ENCODE measurements at regions not wholly inside any gene's neighbourhood (a gene's known extent, or its start where the extent isn't known, plus 50 kb on each side); places are given as distances from the start of the nearest gene placed in this dataset.

DNA sequence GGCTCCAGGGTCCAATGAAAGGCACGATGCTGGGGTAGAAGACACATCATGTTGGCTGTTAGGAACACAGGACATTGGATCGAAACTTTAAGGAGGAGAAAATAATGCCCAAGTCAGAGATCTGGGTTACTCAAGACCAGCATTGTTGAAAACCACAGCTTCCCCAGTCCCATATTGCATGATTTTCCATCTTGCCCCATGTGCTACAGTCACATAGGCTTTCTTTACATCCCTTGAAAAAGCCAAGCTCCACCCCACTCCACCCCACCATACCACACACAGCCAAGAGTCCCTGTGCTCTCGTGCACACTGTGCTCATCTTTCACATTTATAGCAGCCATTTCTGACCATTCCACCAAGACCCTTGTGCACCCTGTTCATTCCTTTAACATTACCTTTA is 636.2 kb downstream of the DIAPH3 start:
- ChIA-PET POLR2A (no interaction called here), CTCF (interaction anchor here (0.8 kb wide), 1 partner anchor 9 kb away, joined by 3 read pairs; no protein-coding TSS in a partner anchor)
- TF ChIP-seq, protein P1, sequence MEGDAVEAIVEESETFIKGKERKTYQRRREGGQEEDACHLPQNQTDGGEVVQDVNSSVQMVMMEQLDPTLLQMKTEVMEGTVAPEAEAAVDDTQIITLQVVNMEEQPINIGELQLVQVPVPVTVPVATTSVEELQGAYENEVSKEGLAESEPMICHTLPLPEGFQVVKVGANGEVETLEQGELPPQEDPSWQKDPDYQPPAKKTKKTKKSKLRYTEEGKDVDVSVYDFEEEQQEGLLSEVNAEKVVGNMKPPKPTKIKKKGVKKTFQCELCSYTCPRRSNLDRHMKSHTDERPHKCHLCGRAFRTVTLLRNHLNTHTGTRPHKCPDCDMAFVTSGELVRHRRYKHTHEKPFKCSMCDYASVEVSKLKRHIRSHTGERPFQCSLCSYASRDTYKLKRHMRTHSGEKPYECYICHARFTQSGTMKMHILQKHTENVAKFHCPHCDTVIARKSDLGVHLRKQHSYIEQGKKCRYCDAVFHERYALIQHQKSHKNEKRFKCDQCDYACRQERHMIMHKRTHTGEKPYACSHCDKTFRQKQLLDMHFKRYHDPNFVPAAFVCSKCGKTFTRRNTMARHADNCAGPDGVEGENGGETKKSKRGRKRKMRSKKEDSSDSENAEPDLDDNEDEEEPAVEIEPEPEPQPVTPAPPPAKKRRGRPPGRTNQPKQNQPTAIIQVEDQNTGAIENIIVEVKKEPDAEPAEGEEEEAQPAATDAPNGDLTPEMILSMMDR (IDR thresholded peaks at IDR 0.05), result no peak
- Mint-ChIP-seq H3K4me3 (no peak overlapping the region), H3K27ac (no peak overlapping the region), H3K36me3 (ENCODE audit: low read depth) (no peaks in the 10 kb centered on the region), H3K9me3 (no peaks in the 10 kb centered on the region), H3K4me1 (ENCODE audit: low read depth) (peaks cover 8% of the 10 kb centered on the region), H3K27me3 (peaks cover 2% of the 10 kb centered on the region)
- DNase-seq (no peak), ATAC-seq (no peak)
- intact Hi-C loops (cut with micrococcal nuclease), result no loop called here

DNA sequence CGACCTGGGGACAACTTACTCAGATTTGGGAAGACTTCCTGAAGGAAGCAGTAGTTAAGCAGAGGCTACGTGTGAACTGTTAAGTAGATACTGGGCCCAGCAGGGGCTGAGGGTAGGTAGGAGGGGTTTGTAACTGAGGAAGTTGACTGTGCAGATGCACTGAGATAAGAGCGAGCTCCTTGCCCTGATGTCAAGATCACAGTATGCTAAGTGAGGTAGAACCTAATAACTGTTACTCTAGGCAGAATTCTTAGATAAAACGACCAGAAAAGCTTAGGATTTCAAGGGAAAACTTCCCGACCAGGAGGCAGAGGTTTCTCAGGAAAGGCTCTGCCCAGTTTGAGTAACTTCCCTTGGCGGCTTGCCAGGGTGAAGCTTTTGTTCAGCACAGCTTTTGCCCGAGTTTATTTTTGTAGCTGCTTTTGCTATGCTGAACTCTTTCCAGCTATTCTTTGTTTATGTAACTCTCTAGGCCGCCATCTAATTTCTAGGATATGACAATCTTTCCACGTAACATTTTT is 632.1 kb downstream of the DIAPH3 start:
- H3K36me3 Mint-ChIP-seq (ENCODE audit: low read depth), result no peaks in the 10 kb centered on the region
- peak; percentile 32 for DNase-seq
- TF ChIP-seq, protein P1 (IDR thresholded peaks at IDR 0.05), result no peak
- no peaks in the 10 kb centered on the region for H3K27me3 Mint-ChIP-seq
- no peak overlapping the region for H3K4me3 Mint-ChIP-seq
- ChIA-PET POLR2A (interaction anchor here (0.9 kb wide), 1 partner anchor 9 kb away, joined by 3 read pairs; no protein-coding TSS in a partner anchor), CTCF (interaction anchor here (1.2 to 1.4 kb wide), 2 partner anchors 12 to 140 kb away, joined by 3 to 4 read pairs; no protein-coding TSS in a partner anchor)
- intact Hi-C loops (cut with micrococcal nuclease), result no loop called here
- H3K27ac Mint-ChIP-seq, result no peak overlapping the region
- H3K9me3 Mint-ChIP-seq, result no peaks in the 10 kb centered on the region
- ATAC-seq, result peak; percentile 74
- peaks cover 8% of the 10 kb centered on the region for H3K4me1 Mint-ChIP-seq (ENCODE audit: low read depth)

DNA sequence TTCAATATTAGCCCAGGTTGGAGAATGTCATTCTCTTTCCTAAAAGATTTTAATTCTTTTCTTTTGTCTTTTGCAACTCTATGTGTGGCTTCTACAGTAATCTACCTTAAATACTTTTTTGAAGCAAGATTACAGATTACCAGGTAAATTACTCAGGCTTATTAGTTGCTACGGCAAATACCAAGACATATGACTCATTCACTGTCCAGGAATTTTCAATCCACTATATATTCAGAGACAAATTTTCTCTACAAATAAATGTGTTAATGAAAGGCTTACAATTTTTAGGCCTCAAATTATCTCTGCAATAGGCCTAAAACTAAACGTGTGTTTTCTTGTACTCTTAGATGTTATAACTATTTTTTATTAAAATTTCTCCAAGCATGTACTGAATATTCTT is 631.3 kb downstream of the DIAPH3 start:
- no peak overlapping the region for H3K4me3 Mint-ChIP-seq
- intact Hi-C loops (cut with micrococcal nuclease), result no loop called here
- H3K9me3 Mint-ChIP-seq, result no peaks in the 10 kb centered on the region
- CTCF ChIA-PET, result interaction anchor here (1.2 to 1.4 kb wide), 2 partner anchors 13 to 141 kb away, joined by 3 to 4 read pairs; no protein-coding TSS in a partner anchor
- TF ChIP-seq, protein P1 (IDR thresholded peaks at IDR 0.05), result no peak
- peaks cover 8% of the 10 kb centered on the region for H3K4me1 Mint-ChIP-seq (ENCODE audit: low read depth)
- H3K27ac Mint-ChIP-seq, result no peak overlapping the region
- DNase-seq, result no peak
- no peak for ATAC-seq
- no peaks in the 10 kb centered on the region for H3K36me3 Mint-ChIP-seq (ENCODE audit: low read depth)
- H3K27me3 Mint-ChIP-seq, result peaks cover 2% of the 10 kb centered on the region
- POLR2A ChIA-PET, result interaction anchor here (0.9 kb wide), 1 partner anchor 8 kb away, joined by 3 read pairs; no protein-coding TSS in a partner anchor

DNA sequence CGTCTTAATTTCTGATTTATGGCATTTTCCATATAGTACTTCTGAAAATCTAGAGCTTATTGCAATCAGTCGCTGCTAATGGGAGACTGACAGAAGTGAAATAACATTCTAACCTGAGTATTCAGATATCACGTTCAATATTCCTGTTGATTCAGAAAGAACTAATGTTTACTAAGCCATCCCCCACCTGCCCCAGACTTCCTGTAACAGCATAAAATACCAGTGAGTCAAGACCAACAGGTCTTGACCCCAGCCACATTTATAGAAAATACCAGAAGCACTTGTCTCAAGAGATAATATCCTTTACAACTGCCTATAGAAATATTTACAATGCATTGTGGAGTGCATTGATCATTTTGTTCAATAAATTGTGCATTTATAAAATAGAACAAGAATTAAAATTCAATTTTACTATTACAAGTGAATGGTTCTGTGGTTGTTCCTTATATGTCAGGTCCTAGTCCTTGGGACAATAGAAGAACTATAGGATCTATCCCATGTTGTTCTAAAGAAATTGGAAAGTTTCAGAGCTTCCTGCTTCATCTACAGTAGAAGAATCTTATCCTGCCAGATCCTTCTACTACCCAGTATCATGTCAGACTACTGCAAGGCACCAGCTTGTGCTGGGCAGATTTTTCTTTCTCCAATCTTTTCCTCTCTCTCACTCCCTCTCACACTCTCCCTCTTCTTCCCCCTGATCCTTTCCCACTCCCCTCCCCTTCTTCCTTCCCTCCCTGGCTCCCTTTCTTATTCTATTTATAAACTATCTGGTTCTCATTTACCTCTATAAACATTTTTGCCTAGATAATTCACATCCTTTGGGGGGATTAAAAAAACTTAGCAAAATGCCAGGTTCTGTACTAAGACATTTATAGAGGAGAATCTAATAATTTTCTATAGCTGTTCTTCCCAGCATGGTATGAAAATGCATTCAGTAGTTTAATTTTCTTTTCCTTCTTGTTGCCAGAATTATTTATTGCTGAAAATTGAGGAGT is 629.9 kb downstream of the DIAPH3 start:
- POLR2A ChIA-PET, result no interaction called here
- TF ChIP-seq, protein P1 (IDR thresholded peaks at IDR 0.05), result no peak
- no peak overlapping the region for H3K4me3 Mint-ChIP-seq
- CTCF ChIA-PET, result no interaction called here
- no peaks in the 10 kb centered on the region for H3K36me3 Mint-ChIP-seq (ENCODE audit: low read depth)
- intact Hi-C loops (cut with micrococcal nuclease), result no loop called here
- ATAC-seq, result no peak
- H3K4me1 Mint-ChIP-seq (ENCODE audit: low read depth), result peaks cover 8% of the 10 kb centered on the region
- H3K9me3 Mint-ChIP-seq, result no peaks in the 10 kb centered on the region
- H3K27me3 Mint-ChIP-seq, result peaks cover 2% of the 10 kb centered on the region
- H3K27ac Mint-ChIP-seq, result no peak overlapping the region
- DNase-seq, result no peak

DNA sequence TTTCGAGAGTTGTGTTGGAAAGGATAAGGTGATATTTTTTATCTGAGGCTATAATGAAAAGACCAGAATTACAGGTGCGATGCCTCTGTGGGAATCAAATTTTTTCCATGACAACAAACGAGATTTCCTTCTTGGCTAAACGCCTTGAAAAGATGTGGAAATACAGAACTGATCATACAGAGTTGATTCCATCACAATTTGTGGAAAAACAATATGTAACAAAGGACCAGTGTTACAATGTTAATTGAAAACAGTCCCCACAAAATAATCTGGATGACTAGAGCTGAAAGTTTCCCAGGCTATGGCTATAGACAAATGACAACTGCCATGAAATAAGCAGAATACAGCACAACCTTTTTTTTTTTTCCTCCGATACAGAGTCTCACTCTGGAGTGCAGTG is 628.9 kb downstream of the DIAPH3 start:
- Mint-ChIP-seq H3K27ac (no peak overlapping the region), H3K36me3 (ENCODE audit: low read depth) (no peaks in the 10 kb centered on the region), H3K4me3 (no peak overlapping the region), H3K4me1 (ENCODE audit: low read depth) (peaks cover 8% of the 10 kb centered on the region), H3K9me3 (no peaks in the 10 kb centered on the region), H3K27me3 (peaks cover 2% of the 10 kb centered on the region)
- TF ChIP-seq, protein P1 (IDR thresholded peaks at IDR 0.05), result no peak
- CTCF ChIA-PET, result no interaction called here
- intact Hi-C loops (cut with micrococcal nuclease), result no loop called here
- ATAC-seq (no peak), DNase-seq (no peak)
- POLR2A ChIA-PET, result no interaction called here

Data from activated CD8-positive, alpha-beta T cell treated with anti-CD3 and anti-CD28 coated beads for 36 hours (primary cell).